GM12892 (cell line): ENCODE measurements at regions not wholly inside any gene's neighbourhood (a gene's known extent, or its start where the extent isn't known, plus 50 kb on each side); places are given as distances from the start of the nearest gene placed in this dataset.

Experiments used
- POLR2A ChIP-seq: IDR thresholded peaks from 2 replicates; pipeline ENCODE4 v1.6.1; 2011; ENCODE audit warnings: low read depth, low read length, control low read depth
- POLR2AphosphoS5 ChIP-seq: IDR thresholded peaks from 2 replicates; pipeline ENCODE4 v1.6.1; 2011; ENCODE audit warnings: low read depth, low read length, control low read depth

- TF ChIP-seq POLR2AphosphoS5 = no peak
- no peak for TF ChIP-seq POLR2A
Measured at GRCh38 chr5:124675931-124676846, 70.2 kb downstream of the ZNF608 start.
